Loucy (cell line): ENCODE measurements at regions not wholly inside any gene's neighbourhood (a gene's known extent, or its start where the extent isn't known, plus 50 kb on each side); places are given as distances from the start of the nearest gene placed in this dataset.

ENCODE experiments used
- H2AFZ ChIP-seq: fragments of 200-600 bp; sonication (generic); 2 replicates; pipeline ENCODE4 v1.6.0; 2016; ENCODE audit warnings: antibody characterized with exemption, mild to moderate bottlenecking, low read length, moderate library complexity
- H3F3A ChIP-seq: fragments of 200-600 bp; 2 replicates; pipeline ENCODE4 v1.6.0; 2016; ENCODE audit warnings: antibody characterized with exemption, low read depth, mild to moderate bottlenecking
- H3K27me3 ChIP-seq: fragments of 200-600 bp; sonication (generic); 2 replicates; pipeline ENCODE4 v1.6.1; 2014; ENCODE audit warnings: low read length, mild to moderate bottlenecking; ENCODE audit not compliant: insufficient read depth, poor library complexity, severe bottlenecking
- H3K36me3 ChIP-seq: fragments of 200-600 bp; sonication (generic); 2 replicates; pipeline ENCODE4 v1.6.1; 2016; ENCODE audit warnings: low read length; ENCODE audit not compliant: insufficient read depth
- H3K4me1 ChIP-seq: fragments of 200-600 bp; sonication (generic); 2 replicates; pipeline ENCODE4 v1.5.1; 2014; ENCODE audit warnings: low read length, mild to moderate bottlenecking; ENCODE audit not compliant: insufficient read depth, poor library complexity, severe bottlenecking
- H3K4me2 ChIP-seq: fragments of 200-600 bp; sonication (generic); 2 replicates; pipeline ENCODE4 v1.6.0; 2014; ENCODE audit warnings: antibody characterized with exemption, low read length, low read depth, mild to moderate bottlenecking; ENCODE audit not compliant: poor library complexity, severe bottlenecking
- H3K4me3 ChIP-seq: fragments of 200-600 bp; sonication (generic); 2 replicates; pipeline ENCODE4 v1.5.1; 2014; ENCODE audit warnings: low read length, mild to moderate bottlenecking, mixed read lengths; ENCODE audit not compliant: poor library complexity, severe bottlenecking
- H3K79me2 ChIP-seq: fragments of 200-600 bp; sonication (generic); 2 replicates; pipeline ENCODE4 v1.6.1; 2014; ENCODE audit warnings: low read length; ENCODE audit not compliant: insufficient read depth
- H3K9ac ChIP-seq: fragments of 200-600 bp; sonication (generic); 2 replicates; pipeline ENCODE4 v1.6.0; 2014; ENCODE audit warnings: mild to moderate bottlenecking, low read depth, low read length, moderate library complexity; ENCODE audit not compliant: poor library complexity, severe bottlenecking
- H3K9me2 ChIP-seq: fragments of 200-600 bp; sonication (generic); replicated peaks from 2 replicates; pipeline ENCODE4 v1.6.1; 2016; ENCODE audit warnings: low read depth, low read length, mixed read lengths
- H3K9me3 ChIP-seq: fragments of 200-600 bp; sonication (generic); 2 replicates; pipeline ENCODE4 v1.6.1; 2014; ENCODE audit warnings: mild to moderate bottlenecking, antibody characterized with exemption, low read length, low read depth; ENCODE audit not compliant: insufficient read depth
- H4K20me1 ChIP-seq: fragments of 200-600 bp; sonication (generic); 2 replicates; pipeline ENCODE4 v1.6.0; 2014; ENCODE audit warnings: antibody characterized with exemption, low read length, mild to moderate bottlenecking; ENCODE audit not compliant: insufficient read depth, poor library complexity, severe bottlenecking
- EZH2phosphoT487 ChIP-seq: fragments of 200-600 bp; IDR thresholded peaks from 2 replicates; pipeline ENCODE4 v1.6.1; 2018; ENCODE audit warnings: antibody characterized with exemption, mild to moderate bottlenecking, moderate library complexity, borderline replicate concordance
- TF ChIP-seq, protein P1 (sequence below): fragments of 200-600 bp; sonication (generic); conservative IDR thresholded peaks from 2 replicates; pipeline ENCODE4 v1.5.1; 2014; ENCODE audit warnings: mild to moderate bottlenecking, antibody characterized with exemption, low read length

DNA sequence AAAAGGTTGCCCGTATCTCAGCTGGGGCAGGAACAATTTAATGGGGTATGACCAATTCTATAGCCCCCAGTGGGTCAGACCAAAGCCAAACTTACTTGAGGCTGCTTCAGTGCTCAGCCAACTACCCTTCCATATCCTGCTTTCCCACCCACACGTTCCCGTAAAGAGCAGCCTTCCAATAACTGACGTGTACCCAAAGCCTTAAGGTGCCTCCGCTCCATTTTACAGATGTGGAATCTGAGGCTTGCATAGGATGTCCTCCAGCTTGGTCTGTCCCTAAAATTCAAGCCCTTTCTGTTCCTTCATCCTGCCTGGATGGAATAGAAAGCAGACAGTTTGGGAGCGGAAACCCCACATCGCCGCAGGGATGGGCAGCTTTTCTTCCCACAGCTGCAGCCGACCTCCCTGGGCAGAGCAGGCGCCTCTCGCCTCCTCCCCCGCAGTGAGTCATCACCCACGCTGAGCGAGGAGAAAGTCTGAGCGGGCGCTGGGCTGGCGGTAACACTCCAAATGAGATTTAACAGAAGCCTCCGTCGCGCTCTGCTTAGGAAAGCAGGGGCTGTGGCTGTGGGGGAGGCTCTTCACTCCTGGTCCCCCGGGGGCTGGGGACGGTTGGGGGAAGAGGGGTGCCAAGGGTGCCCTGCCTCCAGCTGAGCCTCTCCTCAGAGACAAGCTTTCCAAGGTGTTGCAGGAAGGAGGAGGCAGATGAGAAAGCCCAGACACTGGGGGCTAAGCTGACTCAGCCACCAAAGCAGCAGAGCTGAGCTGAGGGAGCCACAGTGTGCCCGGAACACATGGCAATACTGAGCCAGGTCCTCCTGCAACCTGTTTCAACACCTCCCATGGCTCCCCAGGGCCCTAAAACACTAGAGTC lies 57.8 kb upstream of the HRH1 start:
- Histone ChIP-seq H3F3A (no peaks in the 10 kb centered on the region), H3K4me3 (peak overlapping the region; percentile 57), H3K4me2 (peak overlapping the region; percentile 62), H2AFZ (peak overlapping the region; percentile 45), H3K9ac (peak overlapping the region; percentile 18), H3K9me3 (peaks cover 5% of the 10 kb centered on the region; the same call in 1 of the 2 replicates), H3K36me3 (no peaks in the 10 kb centered on the region), H3K27me3 (no peaks in the 10 kb centered on the region), H3K4me1 (no peaks in the 10 kb centered on the region), H3K79me2 (no peaks in the 10 kb centered on the region), H3K9me2 (no peaks in the 10 kb centered on the region), H4K20me1 (no peaks in the 10 kb centered on the region)
- no peak for TF ChIP-seq EZH2phosphoT487
- TF ChIP-seq, protein P1, sequence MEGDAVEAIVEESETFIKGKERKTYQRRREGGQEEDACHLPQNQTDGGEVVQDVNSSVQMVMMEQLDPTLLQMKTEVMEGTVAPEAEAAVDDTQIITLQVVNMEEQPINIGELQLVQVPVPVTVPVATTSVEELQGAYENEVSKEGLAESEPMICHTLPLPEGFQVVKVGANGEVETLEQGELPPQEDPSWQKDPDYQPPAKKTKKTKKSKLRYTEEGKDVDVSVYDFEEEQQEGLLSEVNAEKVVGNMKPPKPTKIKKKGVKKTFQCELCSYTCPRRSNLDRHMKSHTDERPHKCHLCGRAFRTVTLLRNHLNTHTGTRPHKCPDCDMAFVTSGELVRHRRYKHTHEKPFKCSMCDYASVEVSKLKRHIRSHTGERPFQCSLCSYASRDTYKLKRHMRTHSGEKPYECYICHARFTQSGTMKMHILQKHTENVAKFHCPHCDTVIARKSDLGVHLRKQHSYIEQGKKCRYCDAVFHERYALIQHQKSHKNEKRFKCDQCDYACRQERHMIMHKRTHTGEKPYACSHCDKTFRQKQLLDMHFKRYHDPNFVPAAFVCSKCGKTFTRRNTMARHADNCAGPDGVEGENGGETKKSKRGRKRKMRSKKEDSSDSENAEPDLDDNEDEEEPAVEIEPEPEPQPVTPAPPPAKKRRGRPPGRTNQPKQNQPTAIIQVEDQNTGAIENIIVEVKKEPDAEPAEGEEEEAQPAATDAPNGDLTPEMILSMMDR = no peak

DNA sequence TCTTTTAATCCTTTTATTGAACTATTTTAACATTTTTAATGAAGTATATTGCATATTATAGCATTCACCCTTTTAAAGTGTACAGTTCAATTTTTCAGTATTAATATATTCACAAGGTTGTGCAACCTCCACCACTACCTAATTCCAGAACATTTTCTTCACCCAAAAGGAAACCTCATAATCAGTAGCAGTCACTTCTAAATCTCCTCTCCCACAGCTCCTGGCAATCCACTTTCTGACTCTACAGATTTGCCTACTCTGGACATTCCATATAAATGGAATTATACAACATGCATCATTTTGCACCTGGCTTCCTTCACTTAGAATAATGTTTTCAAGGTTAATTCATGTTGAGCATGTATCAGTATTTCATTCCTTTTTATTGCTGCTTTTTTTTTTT lies 55.0 kb upstream of the HRH1 start:
- Histone ChIP-seq H3K27me3 (no peaks in the 10 kb centered on the region), H3K79me2 (no peaks in the 10 kb centered on the region), H3K9me3 (no peaks in the 10 kb centered on the region), H3K4me1 (no peaks in the 10 kb centered on the region), H3K4me2 (no peak overlapping the region), H3K36me3 (no peaks in the 10 kb centered on the region), H3F3A (no peaks in the 10 kb centered on the region), H3K9me2 (no peaks in the 10 kb centered on the region), H4K20me1 (no peaks in the 10 kb centered on the region), H3K9ac (no peak overlapping the region), H2AFZ (no peak overlapping the region), H3K4me3 (no peak overlapping the region)
- no peak for TF ChIP-seq EZH2phosphoT487
- TF ChIP-seq, protein P1 = no peak
